ENCODE measurements at regions not wholly inside any gene's neighbourhood (a gene's known extent, or its start where the extent isn't known, plus 50 kb on each side); places are given as distances from the start of the nearest gene placed in this dataset.

GRCh38 chr6:19738010-19738409 lies 99.2 kb upstream of the ID4 start:
- TF ChIP-seq CTCF (conservative IDR thresholded peaks at IDR 0.05), result no peak
- TF ChIP-seq EZH2 (IDR thresholded peaks at IDR 0.05; ENCODE audit: low read depth), result no peak

Data from PC-9 (cell line).